Activated CD4-positive, alpha-beta T cell treated with anti-CD3 and anti-CD28 coated beads for 1 hour (primary cell): ENCODE measurements at regions not wholly inside any gene's neighbourhood (a gene's known extent, or its start where the extent isn't known, plus 50 kb on each side); places are given as distances from the start of the nearest gene placed in this dataset.
"Not testable (repeated sequence)": the region's sequence is repeated elsewhere in the genome, so short reads cannot be mapped to it uniquely, and the experiment has no call there.

ENCODE experiments used
- DNase-seq: peaks from one replicate; pipeline ENCODE4 v3.0.0-alpha.2; 2020

DNA sequence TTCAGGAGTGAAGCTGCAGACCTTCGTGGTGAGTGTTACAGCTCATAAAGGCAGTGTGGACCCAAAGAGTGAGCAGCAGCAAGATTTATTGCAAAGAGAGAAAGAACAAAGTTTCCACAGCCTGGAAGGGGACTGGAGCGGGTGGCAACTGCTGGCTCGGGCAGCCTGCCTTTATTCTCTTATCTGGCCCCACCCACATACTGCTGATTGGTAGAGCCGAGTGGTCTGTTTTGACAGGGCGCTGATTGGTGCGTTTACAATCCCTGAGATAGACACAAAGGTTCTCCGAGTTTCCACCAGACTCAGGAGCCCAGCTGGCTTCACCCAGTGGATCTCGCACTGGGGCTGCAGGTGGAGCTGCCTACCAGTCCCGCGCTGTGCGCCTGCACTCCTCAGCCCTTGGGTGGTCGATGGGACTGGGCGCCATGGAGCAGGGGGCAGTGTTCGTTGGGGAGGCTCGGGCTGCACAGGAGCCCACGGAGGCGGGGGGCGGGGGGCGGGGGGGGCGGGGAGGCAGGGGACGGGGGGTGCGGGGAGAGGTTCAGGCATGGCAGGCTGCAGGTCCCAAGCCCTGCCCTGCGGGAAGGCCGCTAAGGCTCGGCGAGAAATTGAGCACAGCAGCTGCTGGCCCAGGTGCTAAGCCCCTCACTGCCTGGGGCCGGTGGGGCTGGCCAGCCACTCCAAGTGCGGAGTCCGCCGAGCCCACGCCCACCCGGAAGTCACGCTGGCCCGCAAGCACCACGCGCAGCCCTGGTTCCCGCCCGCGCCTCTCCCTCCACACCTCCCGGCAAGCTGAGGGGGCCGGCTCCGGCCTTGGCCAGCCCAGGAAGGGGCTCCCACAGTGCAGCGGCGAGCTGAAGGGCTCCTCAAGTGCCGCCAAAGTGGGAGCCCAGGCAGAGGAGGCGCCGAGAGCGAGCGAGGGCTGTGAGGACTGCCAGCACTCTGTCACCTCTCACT, 59.9 kb upstream of the EN2 start:
- not testable (repeated sequence) for DNase-seq

DNA sequence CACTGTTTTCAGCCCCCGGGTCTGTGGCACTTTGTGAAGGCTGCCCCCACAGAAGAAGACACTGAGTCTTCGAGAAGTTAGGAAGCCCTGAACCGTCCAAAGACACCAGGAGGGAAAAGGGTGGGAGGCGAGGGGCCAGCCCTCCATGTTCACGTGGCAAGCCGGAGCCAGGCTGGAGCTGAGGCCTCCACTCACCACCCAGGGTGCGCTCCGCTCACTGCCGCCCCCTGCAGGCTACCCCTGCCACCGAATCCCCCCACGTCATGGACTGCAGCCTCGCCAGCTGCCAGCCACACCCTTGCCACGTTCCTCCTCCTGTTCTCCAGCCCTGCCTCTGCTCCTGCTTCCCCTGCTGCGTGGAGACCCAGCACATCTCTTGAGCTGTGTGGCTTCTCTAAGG, 59.0 kb upstream of the EN2 start:
- DNase-seq = no peak

DNA sequence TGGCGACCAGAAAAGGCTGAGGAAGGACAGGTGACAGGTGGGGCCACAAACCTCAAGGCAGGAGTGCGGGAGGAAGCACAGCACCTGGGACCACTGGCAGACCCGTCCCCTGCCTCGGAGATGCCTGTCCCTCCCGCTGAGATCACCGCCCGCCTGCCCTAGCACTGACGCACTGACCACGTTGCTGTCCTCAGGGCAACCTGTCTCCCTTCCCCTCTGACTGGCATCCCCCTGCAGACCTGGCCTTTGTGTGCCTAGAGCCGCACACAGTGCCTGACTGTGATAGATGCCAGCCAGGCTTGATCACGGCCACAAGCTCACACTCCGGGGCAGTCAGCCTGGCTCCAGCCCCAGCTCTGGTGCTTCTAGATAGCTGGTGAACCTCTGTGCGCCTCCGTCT, 58.4 kb upstream of the EN2 start:
- DNase-seq = no peak

DNA sequence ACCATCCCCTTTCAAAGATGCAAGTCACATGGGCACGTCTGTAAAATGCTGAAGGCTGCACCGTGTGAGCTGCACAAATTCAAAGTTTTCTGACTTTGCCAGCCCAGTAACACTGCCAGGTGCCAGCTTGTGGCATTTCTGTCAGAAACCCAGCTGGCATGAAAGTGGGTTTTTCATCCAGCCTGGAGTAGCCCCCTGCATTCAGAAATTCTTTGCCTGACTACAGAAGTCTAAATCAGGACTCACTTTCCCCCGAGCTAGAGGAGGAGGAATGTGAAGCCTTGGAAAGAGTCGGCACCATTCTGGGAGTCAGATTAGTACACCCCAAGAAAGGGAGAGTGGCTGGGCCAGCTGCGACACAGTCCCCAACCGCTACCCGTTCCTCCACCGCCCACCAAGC, 56.7 kb upstream of the EN2 start:
- no peak for DNase-seq

DNA sequence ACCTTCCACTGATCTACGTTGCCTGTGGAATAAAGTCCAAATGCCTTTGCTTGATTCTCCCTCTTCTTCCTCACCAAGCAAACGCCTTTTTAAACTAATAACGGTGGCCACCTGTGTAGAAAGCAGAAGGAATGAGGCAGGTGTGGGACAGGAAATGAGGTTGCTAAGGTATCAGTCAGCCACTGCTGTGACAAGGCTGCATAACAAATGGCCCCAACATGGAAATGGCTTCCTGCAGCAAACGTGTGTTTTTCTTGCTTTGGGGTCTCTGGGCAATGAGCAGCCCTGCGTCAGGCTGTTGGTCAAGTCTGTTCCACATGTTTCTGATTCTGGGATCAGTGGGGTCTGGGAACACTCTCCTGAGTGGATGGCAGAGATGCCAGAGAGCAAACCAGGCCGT, 56.0 kb upstream of the EN2 start:
- DNase-seq = no peak

DNA sequence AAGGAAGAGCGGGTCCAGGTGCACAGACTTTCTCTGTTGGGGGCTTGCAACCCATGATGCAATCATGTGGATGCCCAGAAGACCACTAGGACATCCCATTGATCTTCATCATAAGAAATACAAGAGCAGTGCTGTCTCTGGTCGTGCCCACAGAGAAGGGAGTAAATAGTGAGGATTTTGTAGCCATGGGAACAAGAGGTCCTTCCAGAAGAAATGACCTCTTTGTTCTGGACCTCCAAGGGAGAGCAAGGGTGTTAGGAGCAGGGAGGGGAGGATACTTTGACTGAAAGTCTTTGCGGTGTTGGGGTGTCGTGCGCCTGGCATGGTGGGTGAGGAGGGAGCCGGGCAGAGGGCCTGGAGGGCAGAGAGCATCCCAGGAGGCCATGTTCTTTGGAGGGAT, 55.0 kb upstream of the EN2 start:
- no peak for DNase-seq

DNA sequence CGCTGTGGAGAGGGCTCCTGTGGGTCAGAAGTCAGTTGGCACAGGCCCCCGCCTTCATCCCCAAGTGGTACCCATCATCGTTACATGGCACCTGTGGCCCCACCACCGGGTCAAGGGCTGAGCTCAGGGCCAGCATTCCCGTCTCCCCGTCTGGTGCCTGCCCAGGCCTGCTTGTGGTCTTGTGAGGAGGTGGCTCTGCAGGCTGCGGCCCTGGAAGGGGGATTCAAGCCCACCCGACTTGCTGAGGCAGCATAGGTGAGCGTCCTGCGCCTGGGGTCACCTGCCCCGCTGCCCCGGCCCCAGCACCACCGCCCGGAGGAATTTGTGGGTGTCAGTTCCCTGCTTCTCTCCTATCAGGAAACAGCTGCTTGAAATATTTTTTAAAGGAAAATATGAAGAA, 53.0 kb upstream of the EN2 start:
- DNase-seq = no peak

DNA sequence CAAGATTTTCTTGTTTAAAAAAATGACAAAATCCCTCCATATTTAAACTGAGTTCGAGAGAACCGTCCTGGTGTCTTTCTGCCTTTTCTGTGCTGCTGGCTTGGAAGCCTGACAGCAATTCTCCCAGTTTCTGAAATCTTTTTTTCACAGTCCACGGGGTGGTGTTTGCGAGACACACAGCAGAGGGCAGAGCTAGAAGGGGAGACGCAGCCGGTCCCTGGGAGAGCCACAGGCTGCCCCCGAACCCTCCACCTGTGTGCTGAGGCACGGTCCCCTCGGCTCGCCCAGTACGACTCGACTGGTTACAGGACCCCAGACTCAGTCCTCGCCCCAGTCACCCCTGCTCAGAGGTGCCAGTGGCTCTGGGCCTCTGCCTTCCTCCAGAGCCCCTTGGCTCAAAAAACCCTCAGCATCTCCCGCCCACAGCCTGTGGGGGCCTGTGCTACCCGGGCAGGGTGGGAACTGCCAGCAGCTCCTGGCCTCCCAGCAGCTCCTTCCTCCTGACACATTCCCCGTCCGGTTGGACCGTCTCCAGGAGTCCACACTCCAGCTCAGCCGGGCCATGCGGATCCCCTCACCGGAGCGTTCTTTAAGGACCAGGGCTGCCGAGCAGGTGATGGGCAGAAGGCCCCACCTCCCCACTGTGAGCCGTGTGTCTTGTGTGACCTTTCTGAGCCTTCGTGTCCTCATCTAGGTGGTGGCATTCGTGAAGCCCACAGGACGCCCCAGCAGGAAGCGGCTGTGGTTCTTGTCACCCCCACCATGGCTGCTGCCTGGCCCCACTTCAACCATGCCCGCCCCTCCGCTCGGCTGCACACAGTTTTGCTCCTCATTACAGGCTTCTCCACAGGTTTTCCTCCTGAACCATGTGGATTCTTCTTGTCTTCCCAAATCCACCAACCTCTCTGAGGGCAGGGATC, 52.3 kb upstream of the EN2 start:
- DNase-seq = no peak

DNA sequence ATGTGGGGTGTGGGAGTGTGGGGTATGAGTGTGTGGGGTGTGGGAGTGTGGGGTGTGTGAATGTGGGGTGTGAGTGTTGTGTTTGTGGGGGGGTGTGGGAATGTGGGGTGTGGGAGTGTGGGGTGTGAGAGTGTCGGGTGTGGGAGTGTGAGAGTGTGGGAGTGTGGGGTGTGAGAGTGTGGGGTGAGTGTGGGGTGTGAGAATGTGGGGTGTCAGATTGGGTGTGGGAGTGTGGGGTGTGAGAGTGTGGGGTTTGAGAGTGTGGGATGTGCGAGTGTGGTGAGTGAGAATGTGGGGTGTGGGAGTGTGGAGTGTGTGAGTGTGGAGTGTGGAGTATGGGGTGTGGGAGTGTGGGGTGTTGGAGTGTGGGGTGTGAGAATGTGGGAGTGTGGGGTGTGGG, 50.1 kb upstream of the EN2 start:
- no peak for DNase-seq
